Activated CD8-positive, alpha-beta memory T cell treated with anti-CD3 and anti-CD28 coated beads, Interleukin-2, amount 50 U/mL, for 24 hours (primary cell): ENCODE measurements at regions not wholly inside any gene's neighbourhood (a gene's known extent, or its start where the extent isn't known, plus 50 kb on each side); places are given as distances from the start of the nearest gene placed in this dataset.
"Not testable (repeated sequence)": the region's sequence is repeated elsewhere in the genome, so short reads cannot be mapped to it uniquely, and the experiment has no call there.

Experiments
- DNase-seq: peaks from one replicate; pipeline ENCODE4 v3.0.0-alpha.2; 2020; ENCODE audit errors: extremely low read depth

- no peak for DNase-seq
Observed at GRCh38 chr4:128566693-128567092, 242.8 kb upstream of the JADE1 start.

GRCh38 chr4:128565565-128566186 lies 243.8 kb upstream of the JADE1 start:
- no peak for DNase-seq

GRCh38 chr4:128565054-128565453 lies 244.4 kb upstream of the JADE1 start:
- no peak for DNase-seq

- no peak for DNase-seq
Observed at GRCh38 chr4:128564081-128564630, 245.3 kb upstream of the JADE1 start.

- DNase-seq, result no peak
Observed at GRCh38 chr4:128560754-128561495, 248.6 kb upstream of the JADE1 start.

- DNase-seq, result no peak
Observed at GRCh38 chr4:128558896-128559679, 250.4 kb upstream of the JADE1 start.

GRCh38 chr4:128556756-128557155 lies 252.7 kb upstream of the JADE1 start:
- no peak for DNase-seq

GRCh38 chr4:128553686-128554515 lies 255.6 kb upstream of the JADE1 start:
- DNase-seq, result no peak

GRCh38 chr4:128552586-128552907 lies 257.0 kb upstream of the JADE1 start:
- DNase-seq, result no peak

- no peak for DNase-seq
Observed at GRCh38 chr4:128551280-128551679, 258.2 kb upstream of the JADE1 start.

GRCh38 chr4:128550060-128550459 lies 259.4 kb upstream of the JADE1 start:
- DNase-seq, result no peak

- DNase-seq, result no peak
Observed at GRCh38 chr4:128549636-128550035, 259.9 kb upstream of the JADE1 start.

GRCh38 chr4:128548381-128548780 lies 260.8 kb upstream of the PGRMC2 start:
- no peak for DNase-seq

- DNase-seq, result no peak
Observed at GRCh38 chr4:128544272-128544671, 256.7 kb upstream of the PGRMC2 start.

- DNase-seq, result no peak
Observed at GRCh38 chr4:128543696-128544095, 256.1 kb upstream of the PGRMC2 start.

- no peak for DNase-seq
Observed at GRCh38 chr4:128542047-128542446, 254.4 kb upstream of the PGRMC2 start.

GRCh38 chr4:128540122-128540521 lies 252.5 kb upstream of the PGRMC2 start:
- no peak for DNase-seq

- no peak for DNase-seq
Observed at GRCh38 chr4:128538111-128538882, 250.7 kb upstream of the PGRMC2 start.

- DNase-seq, result no peak
Observed at GRCh38 chr4:128536746-128537145, 249.1 kb upstream of the PGRMC2 start.

- not testable (repeated sequence) for DNase-seq
Observed at GRCh38 chr4:128535510-128535909, 247.9 kb upstream of the PGRMC2 start.
